CD4-positive, alpha-beta T cell (primary cell): ENCODE measurements at regions not wholly inside any gene's neighbourhood (a gene's known extent, or its start where the extent isn't known, plus 50 kb on each side); places are given as distances from the start of the nearest gene placed in this dataset.

Experiments used
- ATAC-seq: fragments of 200-7000 bp; cut with Tn5 transposase; one replicate; pipeline ENCODE4 v1.10.0; 2022; ENCODE audit warnings: mild to moderate bottlenecking; ENCODE audit not compliant: poor library complexity
- CTCF ChIA-PET: fragments of 350-600 bp; sonication (Branson Sonifier 250); formaldehyde crosslinking; loops from one replicate; lab custom pipeline; 2021; ENCODE audit warnings: antibody characterized with exemption, inconsistent platforms; lab: Charles Lee
- POLR2A ChIA-PET: fragments of 350-600 bp; sonication (Branson Sonifier 250); formaldehyde crosslinking; loops from one replicate; lab custom pipeline; 2021; ENCODE audit warnings: antibody characterized with exemption, inconsistent platforms; lab: Charles Lee
- DNase-seq, 14 experiments: peaks; one replicate each; pipeline ENCODE4 v3.0.0-alpha.2; 2013 to 2020; ENCODE audit warnings: mixed read lengths in 2 of 14
- H3K27ac ChIP-seq, 2 donors: one replicate each; pipeline versions ENCODE4 v1.5.1 to v1.7.0; 2013; ENCODE audit warnings: low read length in 2 of 2, low read depth in 1 of 2, mild to moderate bottlenecking in 1 of 2
- H3K27me3 ChIP-seq, 2 experiments: 1 replicate in 1 of 2; 2 replicates in 1 of 2; pipeline versions ENCODE4 v1.6.1 to v1.7.0; 2013; ENCODE audit warnings: low read length in 2 of 2, control low read depth in 1 of 2, mild to moderate bottlenecking in 1 of 2, moderate library complexity in 1 of 2; ENCODE audit not compliant: insufficient read depth in 2 of 2, control insufficient read depth in 1 of 2
- H3K36me3 ChIP-seq: one replicate; pipeline ENCODE4 v1.6.1; 2013; ENCODE audit warnings: low read length, control low read depth; ENCODE audit not compliant: insufficient read depth
- H3K4me1 ChIP-seq: one replicate; pipeline ENCODE4 v1.6.1; 2013; ENCODE audit warnings: low read length, control low read depth; ENCODE audit not compliant: insufficient read depth
- H3K4me3 ChIP-seq: one replicate; pipeline ENCODE4 v1.5.1; 2013; ENCODE audit warnings: mild to moderate bottlenecking, low read length, moderate library complexity
- H3K9me3 ChIP-seq, 2 experiments: 1 replicate in 1 of 2; 2 replicates in 1 of 2; pipeline versions ENCODE4 v1.6.1 to v1.7.0; 2013; ENCODE audit warnings: low read length in 2 of 2, mild to moderate bottlenecking in 2 of 2, control low read depth in 1 of 2, moderate library complexity in 1 of 2; ENCODE audit not compliant: control insufficient read depth in 1 of 2, insufficient read depth in 1 of 2
- H3K27ac Mint-ChIP-seq: one replicate; pipeline ENCODE4 v1.8.0; 2020; ENCODE audit warnings: mixed read lengths
- H3K27me3 Mint-ChIP-seq: one replicate; pipeline ENCODE4 v1.8.0; 2021; ENCODE audit warnings: mixed read lengths
- H3K36me3 Mint-ChIP-seq: one replicate; pipeline ENCODE4 v1.8.0; 2021; ENCODE audit warnings: low read depth, mixed read lengths
- H3K4me1 Mint-ChIP-seq: one replicate; pipeline ENCODE4 v1.8.0; 2021; ENCODE audit warnings: low read depth, mixed read lengths
- H3K4me3 Mint-ChIP-seq: one replicate; pipeline ENCODE4 v1.8.0; 2020; ENCODE audit warnings: mild to moderate bottlenecking, mixed read lengths
- H3K9me3 Mint-ChIP-seq: one replicate; pipeline ENCODE4 v1.8.0; 2020; ENCODE audit warnings: mixed read lengths
- CTCF ChIP-seq: fragments of 200-600 bp; IDR thresholded peaks from one replicate; pipeline ENCODE4 v1.8.0; 2022; ENCODE audit warnings: antibody characterized with exemption, mild to moderate bottlenecking
- intact Hi-C, 2 experiments: fragments of 100-400 bp; cut with DNase I in 1 of 2; cut with micrococcal nuclease in 1 of 2; formaldehyde crosslinking; loops; one replicate each; pipeline versions ENCODE4 v1.15.1 to v1.9.0; 2023 to 2025; cut with DNase I, micrococcal nuclease

- no peaks in the 10 kb centered on the region for H3K27me3 Mint-ChIP-seq
- no peak overlapping the region for H3K27ac Mint-ChIP-seq
- no peak overlapping the region for H3K4me3 ChIP-seq
- ChIA-PET CTCF (no interaction called here), POLR2A (no interaction called here)
- H3K36me3 ChIP-seq = no peaks in the 10 kb centered on the region
- H3K4me1 ChIP-seq = no peaks in the 10 kb centered on the region
- TF ChIP-seq CTCF = no peak
- H3K36me3 Mint-ChIP-seq = no peaks in the 10 kb centered on the region
- H3K4me3 Mint-ChIP-seq = no peak overlapping the region
- H3K4me1 Mint-ChIP-seq = no peaks in the 10 kb centered on the region
- no peaks in the 10 kb centered on the region for H3K9me3 ChIP-seq
- intact Hi-C loops = no loop called here
- H3K27ac ChIP-seq = no peak overlapping the region
- DNase-seq (no peak), ATAC-seq (no peak)
- no peaks in the 10 kb centered on the region for H3K27me3 ChIP-seq
- H3K9me3 Mint-ChIP-seq = no peaks in the 10 kb centered on the region
Measured at GRCh38 chr2:15018814-15019213, 386.3 kb downstream of the LRATD1 start.

- no peak overlapping the region for H3K4me3 Mint-ChIP-seq
- intact Hi-C loops = no loop called here
- POLR2A ChIA-PET = no interaction called here
- Histone ChIP-seq H3K36me3 (no peaks in the 10 kb centered on the region), H3K4me1 (no peaks in the 10 kb centered on the region), H3K9me3 (no peaks in the 10 kb centered on the region), H3K4me3 (no peak overlapping the region), H3K27ac (no peak overlapping the region), H3K27me3 (no peaks in the 10 kb centered on the region)
- no peak for ATAC-seq
- H3K27me3 Mint-ChIP-seq = no peaks in the 10 kb centered on the region
- no peaks in the 10 kb centered on the region for H3K4me1 Mint-ChIP-seq
- no peaks in the 10 kb centered on the region for H3K36me3 Mint-ChIP-seq
- no peak overlapping the region for H3K27ac Mint-ChIP-seq
- no peak for TF ChIP-seq CTCF
- H3K9me3 Mint-ChIP-seq = no peaks in the 10 kb centered on the region
- DNase-seq = no peak
- CTCF ChIA-PET = no interaction called here
Measured at GRCh38 chr2:15023221-15023620, 390.7 kb downstream of the LRATD1 start.

GRCh38 chr2:15028406-15028805 lies 395.9 kb downstream of the LRATD1 start:
- peaks cover 22% of the 10 kb centered on the region for H3K27me3 Mint-ChIP-seq
- H3K4me1 Mint-ChIP-seq = no peaks in the 10 kb centered on the region
- H3K36me3 Mint-ChIP-seq = no peaks in the 10 kb centered on the region
- no peak overlapping the region for H3K4me3 Mint-ChIP-seq
- Histone ChIP-seq H3K27ac (no peak overlapping the region), H3K4me3 (no peak overlapping the region), H3K27me3 (no peaks in the 10 kb centered on the region), H3K4me1 (no peaks in the 10 kb centered on the region), H3K9me3 (no peaks in the 10 kb centered on the region), H3K36me3 (no peaks in the 10 kb centered on the region)
- intact Hi-C loops = no loop called here
- ChIA-PET POLR2A (no interaction called here), CTCF (no interaction called here)
- no peak overlapping the region for H3K27ac Mint-ChIP-seq
- DNase-seq (no peak), ATAC-seq (no peak)
- no peak for TF ChIP-seq CTCF
- H3K9me3 Mint-ChIP-seq = no peaks in the 10 kb centered on the region
